ENCODE measurements at regions not wholly inside any gene's neighbourhood (a gene's known extent, or its start where the extent isn't known, plus 50 kb on each side); places are given as distances from the start of the nearest gene placed in this dataset.

DNA sequence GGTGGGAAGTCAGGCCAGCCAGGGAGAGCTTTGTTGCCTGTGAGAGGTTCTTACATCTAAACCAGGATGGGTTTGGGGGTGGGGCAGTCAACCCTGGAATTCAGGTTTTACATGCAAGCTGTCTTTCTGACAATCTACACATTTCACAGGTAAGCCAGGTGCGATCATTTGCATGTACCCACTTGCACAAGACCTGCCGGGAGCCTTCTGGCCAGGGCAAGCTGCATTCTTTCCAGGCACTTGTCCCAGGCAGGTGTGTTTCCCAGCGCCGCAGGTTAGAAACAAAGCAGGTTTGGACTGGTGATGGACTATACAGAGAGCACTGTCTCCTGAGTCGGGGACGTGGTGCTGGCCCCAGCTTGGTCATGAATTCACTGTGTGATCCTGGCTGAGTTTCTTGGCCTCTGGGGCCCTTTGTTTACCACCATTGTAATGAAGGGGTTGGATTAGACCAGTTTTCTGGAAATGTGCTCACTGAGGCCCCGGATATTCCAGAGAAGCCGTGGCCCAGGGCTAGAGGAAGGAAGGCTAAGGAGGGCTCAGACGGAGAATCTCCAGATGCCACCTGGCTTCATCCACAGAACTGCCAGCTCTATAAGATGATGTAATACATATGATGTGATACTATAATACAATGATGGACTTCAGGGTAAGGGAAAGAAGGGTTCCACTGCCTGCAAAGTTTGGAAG, 205.2 kb upstream of the SVIL start:
- TF ChIP-seq, protein P1, sequence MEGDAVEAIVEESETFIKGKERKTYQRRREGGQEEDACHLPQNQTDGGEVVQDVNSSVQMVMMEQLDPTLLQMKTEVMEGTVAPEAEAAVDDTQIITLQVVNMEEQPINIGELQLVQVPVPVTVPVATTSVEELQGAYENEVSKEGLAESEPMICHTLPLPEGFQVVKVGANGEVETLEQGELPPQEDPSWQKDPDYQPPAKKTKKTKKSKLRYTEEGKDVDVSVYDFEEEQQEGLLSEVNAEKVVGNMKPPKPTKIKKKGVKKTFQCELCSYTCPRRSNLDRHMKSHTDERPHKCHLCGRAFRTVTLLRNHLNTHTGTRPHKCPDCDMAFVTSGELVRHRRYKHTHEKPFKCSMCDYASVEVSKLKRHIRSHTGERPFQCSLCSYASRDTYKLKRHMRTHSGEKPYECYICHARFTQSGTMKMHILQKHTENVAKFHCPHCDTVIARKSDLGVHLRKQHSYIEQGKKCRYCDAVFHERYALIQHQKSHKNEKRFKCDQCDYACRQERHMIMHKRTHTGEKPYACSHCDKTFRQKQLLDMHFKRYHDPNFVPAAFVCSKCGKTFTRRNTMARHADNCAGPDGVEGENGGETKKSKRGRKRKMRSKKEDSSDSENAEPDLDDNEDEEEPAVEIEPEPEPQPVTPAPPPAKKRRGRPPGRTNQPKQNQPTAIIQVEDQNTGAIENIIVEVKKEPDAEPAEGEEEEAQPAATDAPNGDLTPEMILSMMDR (IDR thresholded peaks at IDR 0.05), result no peak
- no peaks in the 10 kb centered on the region for H3K36me3 ChIP-seq
- no peaks in the 10 kb centered on the region for H3K27me3 ChIP-seq
- no peaks in the 10 kb centered on the region for H3K9me3 ChIP-seq
- DNase-seq, result no peak
- peak overlapping the region; percentile 85 to 88 for H3K27ac ChIP-seq
- peaks cover 0 to 72% (median 30%) of the 10 kb centered on the region in 4 donors for H3K4me1 ChIP-seq
- intact Hi-C loops (cut with DNase I; ENCODE audit: low total_unique reads), result no loop called here
- no peak overlapping the region for H3K4me3 ChIP-seq

DNA sequence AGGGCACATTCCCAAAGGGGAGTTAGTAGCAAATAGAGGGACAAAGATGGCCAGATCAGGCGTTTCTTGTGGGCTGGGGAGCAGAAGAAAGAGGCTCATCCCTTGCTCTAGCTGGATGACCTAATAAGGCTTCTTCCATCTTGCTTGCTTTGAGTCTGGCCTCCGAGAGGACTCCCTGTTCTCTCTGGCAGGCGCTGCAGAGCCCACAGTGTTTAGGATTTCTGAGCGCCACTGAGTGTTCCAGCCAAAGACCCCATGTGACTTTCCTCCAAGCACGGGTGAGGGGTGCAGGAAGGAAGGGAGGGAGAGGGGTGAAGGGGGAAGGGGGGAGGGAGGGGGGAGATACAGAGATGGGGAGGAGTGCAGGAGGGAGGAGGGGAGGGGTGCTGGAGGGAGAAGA, 203.8 kb upstream of the SVIL start:
- H3K27me3 ChIP-seq, result no peaks in the 10 kb centered on the region
- H3K9me3 ChIP-seq, result no peaks in the 10 kb centered on the region
- intact Hi-C loops (cut with DNase I; ENCODE audit: low total_unique reads), result no loop called here
- DNase-seq, result peak; percentile 56 to 89
- no peak overlapping the region for H3K4me3 ChIP-seq
- H3K27ac ChIP-seq, result peak overlapping the region; percentile 85 to 88
- H3K4me1 ChIP-seq, result peaks cover 0 to 74% (median 30%) of the 10 kb centered on the region in 4 donors
- TF ChIP-seq, protein P1 (IDR thresholded peaks at IDR 0.05), result no peak
- H3K36me3 ChIP-seq, result no peaks in the 10 kb centered on the region

DNA sequence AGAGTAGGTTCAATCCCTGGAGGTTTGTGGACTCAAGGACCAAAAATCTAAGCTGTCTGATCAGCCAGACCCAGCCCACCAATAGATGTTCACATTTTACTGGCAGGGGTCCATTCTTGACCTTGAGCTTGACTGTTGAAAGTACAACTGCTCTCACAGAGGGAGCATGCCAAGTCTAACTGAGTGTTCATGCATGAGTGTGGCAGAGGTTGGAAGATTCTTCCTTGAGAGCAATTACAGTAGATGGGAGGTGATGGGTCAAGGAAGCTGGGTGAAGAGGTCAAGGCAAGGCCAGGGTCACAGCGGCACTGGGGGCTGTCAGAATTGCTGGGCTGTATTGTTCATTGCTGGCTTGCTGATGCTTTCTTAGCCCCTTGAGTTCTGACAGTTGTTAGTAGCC, 202.8 kb upstream of the SVIL start:
- Histone ChIP-seq H3K27ac (peak overlapping the region; percentile 85 to 88), H3K27me3 (no peaks in the 10 kb centered on the region), H3K4me3 (no peak overlapping the region), H3K9me3 (no peaks in the 10 kb centered on the region), H3K4me1 (peaks cover 0 to 64% (median 30%) of the 10 kb centered on the region in 4 donors), H3K36me3 (no peaks in the 10 kb centered on the region)
- intact Hi-C loops (cut with DNase I; ENCODE audit: low total_unique reads), result no loop called here
- TF ChIP-seq, protein P1 (IDR thresholded peaks at IDR 0.05), result no peak
- no peak for DNase-seq

DNA sequence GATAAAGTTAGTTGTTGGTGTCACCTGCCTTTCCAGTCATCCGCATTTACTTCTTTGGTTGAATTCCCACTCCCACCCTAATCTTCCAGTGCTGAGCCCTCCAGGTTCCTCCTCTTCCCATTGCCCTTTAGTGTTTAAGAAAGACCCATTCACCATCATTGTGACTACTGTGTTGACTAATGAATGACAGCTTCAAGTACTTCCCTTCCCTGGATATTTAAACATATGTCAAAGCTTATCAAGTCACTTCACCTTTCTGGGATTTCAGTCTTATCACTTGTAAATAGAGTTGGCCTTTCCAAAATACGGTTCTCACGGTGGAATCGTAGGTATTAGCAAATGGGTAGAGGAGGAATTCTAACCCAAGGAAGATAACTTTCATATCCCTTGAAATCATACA, 201.6 kb upstream of the SVIL start:
- peaks cover 0 to 52% (median 24%) of the 10 kb centered on the region in 4 donors for H3K4me1 ChIP-seq
- H3K4me3 ChIP-seq, result no peak overlapping the region
- no peaks in the 10 kb centered on the region for H3K27me3 ChIP-seq
- no peak for DNase-seq
- no peaks in the 10 kb centered on the region for H3K36me3 ChIP-seq
- intact Hi-C loops (cut with DNase I; ENCODE audit: low total_unique reads), result no loop called here
- TF ChIP-seq, protein P1 (IDR thresholded peaks at IDR 0.05), result no peak
- peak overlapping the region; percentile 85 to 88 for H3K27ac ChIP-seq
- H3K9me3 ChIP-seq, result no peaks in the 10 kb centered on the region

DNA sequence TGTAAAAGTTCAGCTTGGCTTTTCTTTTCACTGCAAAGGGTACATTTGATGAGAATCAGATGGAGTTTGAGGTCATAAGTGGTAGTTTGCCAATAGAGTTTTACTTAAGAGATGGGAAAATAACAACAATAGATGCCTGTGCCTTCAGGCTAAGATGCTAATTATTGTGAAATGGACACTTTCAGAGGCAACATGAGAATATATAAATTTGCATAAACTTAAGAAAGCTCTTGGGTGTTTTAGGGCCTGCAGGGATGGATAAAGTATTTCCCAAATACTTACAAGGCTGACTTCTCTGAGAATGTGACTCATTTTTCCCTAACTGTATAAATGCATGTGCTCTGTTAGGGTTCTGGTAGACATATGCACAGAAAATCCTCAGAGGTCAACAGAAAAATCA, 200.3 kb upstream of the SVIL start:
- DNase-seq, result no peak
- intact Hi-C loops (cut with DNase I; ENCODE audit: low total_unique reads), result no loop called here
- H3K9me3 ChIP-seq, result peaks cover 0 to 4% (median 0%) of the 10 kb centered on the region in 3 donors
- H3K27ac ChIP-seq, result peak overlapping the region in 1 of 2 donors; percentile 9
- H3K4me3 ChIP-seq, result no peak overlapping the region
- H3K4me1 ChIP-seq, result peaks cover 0 to 39% (median 13%) of the 10 kb centered on the region in 4 donors
- H3K36me3 ChIP-seq, result no peaks in the 10 kb centered on the region
- H3K27me3 ChIP-seq, result no peaks in the 10 kb centered on the region
- TF ChIP-seq, protein P1 (IDR thresholded peaks at IDR 0.05), result no peak
